Activated T-cell treated with anti-CD3 and anti-CD28 coated beads, Interleukin-2, amount 50 U/mL, for 4 hours (primary cell): ENCODE measurements at regions not wholly inside any gene's neighbourhood (a gene's known extent, or its start where the extent isn't known, plus 50 kb on each side); places are given as distances from the start of the nearest gene placed in this dataset.

Source experiments
- ATAC-seq, 2 donors: fragments of 200-7000 bp; cut with Tn5 transposase; one replicate each; pipeline ENCODE4 v1.10.0; 2021
- DNase-seq: peaks from one replicate; pipeline ENCODE4 v3.0.0-alpha.2; 2020
- H3K27me3 Mint-ChIP-seq: one replicate; pipeline ENCODE4 v1.8.0; 2021; ENCODE audit warnings: low read depth, mixed read lengths
- H3K36me3 Mint-ChIP-seq: one replicate; pipeline ENCODE4 v1.8.0; 2022; ENCODE audit warnings: mixed read lengths; ENCODE audit not compliant: insufficient read depth
- H3K4me1 Mint-ChIP-seq: one replicate; pipeline ENCODE4 v1.8.0; 2021; ENCODE audit warnings: low read depth, mixed read lengths
- H3K4me3 Mint-ChIP-seq: one replicate; pipeline ENCODE4 v1.8.0; 2021; ENCODE audit warnings: mild to moderate bottlenecking, moderate library complexity, mixed read lengths
- H3K9me3 Mint-ChIP-seq: one replicate; pipeline ENCODE4 v1.8.0; 2021; ENCODE audit warnings: mixed read lengths

- H3K27me3 Mint-ChIP-seq, result peaks cover 1% of the 10 kb centered on the region
- no peaks in the 10 kb centered on the region for H3K36me3 Mint-ChIP-seq
- no peak for DNase-seq
- ATAC-seq, result no peak
- H3K4me1 Mint-ChIP-seq, result no peaks in the 10 kb centered on the region
- no peaks in the 10 kb centered on the region for H3K9me3 Mint-ChIP-seq
- no peak overlapping the region for H3K4me3 Mint-ChIP-seq
These were observed 336.4 kb upstream of the ZMIZ1 start for GRCh38 chr10:78732381-78732780.

- Mint-ChIP-seq H3K27me3 (peaks cover 1% of the 10 kb centered on the region), H3K9me3 (no peaks in the 10 kb centered on the region), H3K36me3 (no peaks in the 10 kb centered on the region), H3K4me3 (no peak overlapping the region), H3K4me1 (no peaks in the 10 kb centered on the region)
- no peak for DNase-seq
- ATAC-seq, result no peak
These were observed 331.7 kb upstream of the ZMIZ1 start for GRCh38 chr10:78736926-78737630.

- no peak overlapping the region for H3K4me3 Mint-ChIP-seq
- peaks cover 1% of the 10 kb centered on the region for H3K27me3 Mint-ChIP-seq
- peaks cover 9% of the 10 kb centered on the region for H3K4me1 Mint-ChIP-seq
- H3K9me3 Mint-ChIP-seq, result no peaks in the 10 kb centered on the region
- ATAC-seq (no peak), DNase-seq (no peak)
- H3K36me3 Mint-ChIP-seq, result no peaks in the 10 kb centered on the region
These were observed 330.6 kb upstream of the ZMIZ1 start for GRCh38 chr10:78737883-78738856.

- no peaks in the 10 kb centered on the region for H3K9me3 Mint-ChIP-seq
- H3K4me1 Mint-ChIP-seq, result peaks cover 12% of the 10 kb centered on the region
- no peaks in the 10 kb centered on the region for H3K36me3 Mint-ChIP-seq
- no peak for DNase-seq
- H3K4me3 Mint-ChIP-seq, result no peak overlapping the region
- ATAC-seq, result no peak
- H3K27me3 Mint-ChIP-seq, result peaks cover 1% of the 10 kb centered on the region
These were observed 329.9 kb upstream of the ZMIZ1 start for GRCh38 chr10:78738861-78739260.

- no peak for ATAC-seq
- Mint-ChIP-seq H3K4me3 (no peak overlapping the region), H3K9me3 (no peaks in the 10 kb centered on the region), H3K27me3 (peaks cover 1% of the 10 kb centered on the region), H3K36me3 (no peaks in the 10 kb centered on the region), H3K4me1 (peaks cover 12% of the 10 kb centered on the region)
- DNase-seq, result no peak
These were observed 329.2 kb upstream of the ZMIZ1 start for GRCh38 chr10:78739444-78740053.

- Mint-ChIP-seq H3K9me3 (no peaks in the 10 kb centered on the region), H3K4me1 (peaks cover 12% of the 10 kb centered on the region), H3K36me3 (no peaks in the 10 kb centered on the region)
These were observed 327.5 kb upstream of the ZMIZ1 start for GRCh38 chr10:78740976-78741915.

GRCh38 chr10:78742406-78742729, 326.4 kb upstream of the ZMIZ1 start:
- no peaks in the 10 kb centered on the region for H3K27me3 Mint-ChIP-seq
- H3K4me1 Mint-ChIP-seq, result peaks cover 12% of the 10 kb centered on the region
- H3K9me3 Mint-ChIP-seq, result no peaks in the 10 kb centered on the region
- DNase-seq, result no peak
- ATAC-seq, result no peak
- no peaks in the 10 kb centered on the region for H3K36me3 Mint-ChIP-seq
- no peak overlapping the region for H3K4me3 Mint-ChIP-seq

More at GRCh38 chr10:78740976-78741915, 327.5 kb upstream of the ZMIZ1 start:
- no peak overlapping the region for H3K4me3 Mint-ChIP-seq
- no peaks in the 10 kb centered on the region for H3K27me3 Mint-ChIP-seq
- ATAC-seq (no peak), DNase-seq (no peak)

- Mint-ChIP-seq H3K4me3 (no peak overlapping the region), H3K9me3 (no peaks in the 10 kb centered on the region), H3K36me3 (no peaks in the 10 kb centered on the region), H3K4me1 (peaks cover 12% of the 10 kb centered on the region), H3K27me3 (no peaks in the 10 kb centered on the region)
- DNase-seq, result no peak
- ATAC-seq, result peak in 1 of 2 donors; percentile 28
These were observed 325.8 kb upstream of the ZMIZ1 start for GRCh38 chr10:78742730-78743615.

GRCh38 chr10:78744056-78744455, 324.7 kb upstream of the ZMIZ1 start:
- Mint-ChIP-seq H3K36me3 (no peaks in the 10 kb centered on the region), H3K27me3 (peaks cover 2% of the 10 kb centered on the region), H3K4me1 (peaks cover 12% of the 10 kb centered on the region), H3K4me3 (no peak overlapping the region), H3K9me3 (no peaks in the 10 kb centered on the region)
- DNase-seq (no peak), ATAC-seq (no peak)

- no peaks in the 10 kb centered on the region for H3K36me3 Mint-ChIP-seq
- DNase-seq, result no peak
- H3K9me3 Mint-ChIP-seq, result no peaks in the 10 kb centered on the region
- H3K4me3 Mint-ChIP-seq, result no peak overlapping the region
- ATAC-seq, result no peak
- H3K27me3 Mint-ChIP-seq, result peaks cover 2% of the 10 kb centered on the region
- peaks cover 12% of the 10 kb centered on the region for H3K4me1 Mint-ChIP-seq
These were observed 324.2 kb upstream of the ZMIZ1 start for GRCh38 chr10:78744491-78745090.

- H3K4me3 Mint-ChIP-seq, result no peak overlapping the region
- H3K4me1 Mint-ChIP-seq, result peaks cover 12% of the 10 kb centered on the region
- H3K9me3 Mint-ChIP-seq, result no peaks in the 10 kb centered on the region
- no peaks in the 10 kb centered on the region for H3K36me3 Mint-ChIP-seq
- H3K27me3 Mint-ChIP-seq, result peaks cover 2% of the 10 kb centered on the region
- DNase-seq, result no peak
- ATAC-seq, result no peak
These were observed 323.3 kb upstream of the ZMIZ1 start for GRCh38 chr10:78745441-78745840.

GRCh38 chr10:78746155-78746763, 322.5 kb upstream of the ZMIZ1 start:
- no peaks in the 10 kb centered on the region for H3K36me3 Mint-ChIP-seq
- DNase-seq, result no peak
- H3K4me3 Mint-ChIP-seq, result no peak overlapping the region
- H3K9me3 Mint-ChIP-seq, result no peaks in the 10 kb centered on the region
- no peak for ATAC-seq
- peaks cover 12% of the 10 kb centered on the region for H3K4me1 Mint-ChIP-seq
- peaks cover 2% of the 10 kb centered on the region for H3K27me3 Mint-ChIP-seq
